AG09319 (cell line): ENCODE measurements at regions not wholly inside any gene's neighbourhood (a gene's known extent, or its start where the extent isn't known, plus 50 kb on each side); places are given as distances from the start of the nearest gene placed in this dataset.

Source experiments
- DNase-seq: peaks from one replicate; pipeline ENCODE4 v3.0.0-alpha.2; 2010; ENCODE audit warnings: low read depth; ENCODE audit errors: extremely low read depth
- TF ChIP-seq, protein P1 (sequence below): IDR thresholded peaks from 2 replicates; pipeline ENCODE4 v1.5.1; 2011; ENCODE audit warnings: low read depth, mild to moderate bottlenecking, inconsistent platforms, low read length, moderate library complexity

DNA sequence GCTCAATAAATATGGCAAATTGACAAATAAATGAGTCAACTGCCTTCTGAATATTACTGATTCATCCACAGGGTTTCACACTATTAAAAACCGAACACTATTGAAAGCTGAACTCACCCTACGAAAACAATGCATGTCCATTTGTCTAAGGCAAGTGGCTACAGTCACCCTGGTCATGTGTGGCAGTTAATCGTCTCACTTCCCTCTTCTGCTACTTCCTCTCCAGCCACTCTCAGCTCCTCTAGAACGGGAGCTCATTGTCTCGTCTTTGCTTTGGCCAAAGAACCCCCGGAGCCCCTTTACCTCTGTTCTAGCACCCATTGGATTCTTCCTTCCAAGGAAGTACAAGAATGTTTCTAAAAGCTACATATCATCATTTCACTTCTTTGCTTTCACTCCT is 74.4 kb upstream of the ZNF599 start:
- TF ChIP-seq, protein P1, sequence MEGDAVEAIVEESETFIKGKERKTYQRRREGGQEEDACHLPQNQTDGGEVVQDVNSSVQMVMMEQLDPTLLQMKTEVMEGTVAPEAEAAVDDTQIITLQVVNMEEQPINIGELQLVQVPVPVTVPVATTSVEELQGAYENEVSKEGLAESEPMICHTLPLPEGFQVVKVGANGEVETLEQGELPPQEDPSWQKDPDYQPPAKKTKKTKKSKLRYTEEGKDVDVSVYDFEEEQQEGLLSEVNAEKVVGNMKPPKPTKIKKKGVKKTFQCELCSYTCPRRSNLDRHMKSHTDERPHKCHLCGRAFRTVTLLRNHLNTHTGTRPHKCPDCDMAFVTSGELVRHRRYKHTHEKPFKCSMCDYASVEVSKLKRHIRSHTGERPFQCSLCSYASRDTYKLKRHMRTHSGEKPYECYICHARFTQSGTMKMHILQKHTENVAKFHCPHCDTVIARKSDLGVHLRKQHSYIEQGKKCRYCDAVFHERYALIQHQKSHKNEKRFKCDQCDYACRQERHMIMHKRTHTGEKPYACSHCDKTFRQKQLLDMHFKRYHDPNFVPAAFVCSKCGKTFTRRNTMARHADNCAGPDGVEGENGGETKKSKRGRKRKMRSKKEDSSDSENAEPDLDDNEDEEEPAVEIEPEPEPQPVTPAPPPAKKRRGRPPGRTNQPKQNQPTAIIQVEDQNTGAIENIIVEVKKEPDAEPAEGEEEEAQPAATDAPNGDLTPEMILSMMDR, result no peak
- no peak for DNase-seq

DNA sequence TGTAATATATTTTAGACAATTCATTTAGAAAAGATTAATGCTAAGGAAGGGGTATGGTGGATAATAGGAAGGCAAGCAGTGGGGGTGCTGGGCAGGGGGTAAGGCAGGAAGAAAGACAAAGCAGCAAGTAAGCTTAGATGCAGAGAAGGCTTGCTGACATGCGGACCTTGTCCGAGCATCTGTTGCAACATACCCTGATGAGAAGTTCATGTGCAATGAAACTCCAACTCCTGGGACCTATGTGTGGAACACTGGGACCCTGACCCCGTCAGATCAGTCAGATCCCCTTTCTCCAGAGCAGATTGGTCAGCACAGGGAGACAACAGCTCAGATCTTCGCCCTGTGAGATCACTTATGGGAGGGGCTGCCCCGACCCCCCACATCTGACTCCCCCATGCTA is 71.3 kb upstream of the ZNF599 start:
- TF ChIP-seq, protein P1, result no peak
- DNase-seq, result no peak

DNA sequence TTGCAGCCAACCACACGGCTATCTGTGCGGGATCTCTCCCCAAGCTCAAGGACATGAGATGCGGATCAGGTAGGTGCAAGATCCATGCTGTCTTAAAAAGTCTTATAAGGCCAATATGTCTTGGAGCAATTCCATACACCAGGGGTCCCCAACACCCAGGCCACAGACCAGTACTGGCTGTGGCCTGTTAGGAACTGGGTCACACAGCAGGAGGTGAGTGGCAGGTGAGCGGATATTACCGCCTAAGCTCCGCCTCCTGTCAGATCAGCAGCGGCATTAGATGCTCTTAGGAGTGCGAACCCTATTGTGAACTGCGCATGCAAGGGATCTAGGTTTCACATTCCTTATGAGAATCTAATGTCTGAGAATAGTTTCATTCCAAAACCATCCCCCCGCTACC is 68.8 kb upstream of the ZNF599 start:
- no peak for DNase-seq
- TF ChIP-seq, protein P1, result no peak

DNA sequence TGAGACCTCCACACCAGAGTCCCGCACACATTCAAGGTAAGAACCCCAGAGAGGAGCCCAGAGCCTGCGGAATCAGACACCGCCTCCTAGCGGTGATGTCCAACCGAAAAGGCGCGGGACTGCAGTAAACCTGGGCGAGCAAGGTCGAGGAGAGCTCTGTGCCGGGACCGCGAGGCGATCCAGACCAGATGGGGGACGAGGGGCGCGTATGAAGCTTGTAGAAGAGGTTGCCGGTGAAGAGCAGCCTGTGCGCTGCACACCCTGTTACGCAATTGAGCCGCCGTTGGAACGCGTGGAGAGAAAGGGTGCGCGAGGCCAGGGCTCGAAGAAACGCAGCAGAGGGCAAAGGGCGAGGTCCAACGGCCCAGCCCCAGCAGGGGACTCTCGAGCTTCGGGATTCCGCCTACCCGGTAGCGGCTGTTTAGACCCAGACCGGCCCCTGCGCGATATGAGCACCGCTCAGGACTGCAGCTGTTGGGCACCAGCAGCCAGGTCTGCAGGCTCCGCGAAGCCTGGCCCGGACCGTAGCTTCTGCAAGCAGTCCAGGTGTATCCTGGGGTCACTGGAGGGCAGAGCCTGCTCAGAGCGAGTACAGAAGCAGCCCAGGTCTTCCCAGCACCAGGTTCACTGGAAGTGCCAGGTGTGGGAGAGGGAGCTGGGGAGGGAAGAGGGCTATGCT is 65.9 kb upstream of the ZNF599 start:
- TF ChIP-seq, protein P1, result peak; percentile 26
- no peak for DNase-seq

DNA sequence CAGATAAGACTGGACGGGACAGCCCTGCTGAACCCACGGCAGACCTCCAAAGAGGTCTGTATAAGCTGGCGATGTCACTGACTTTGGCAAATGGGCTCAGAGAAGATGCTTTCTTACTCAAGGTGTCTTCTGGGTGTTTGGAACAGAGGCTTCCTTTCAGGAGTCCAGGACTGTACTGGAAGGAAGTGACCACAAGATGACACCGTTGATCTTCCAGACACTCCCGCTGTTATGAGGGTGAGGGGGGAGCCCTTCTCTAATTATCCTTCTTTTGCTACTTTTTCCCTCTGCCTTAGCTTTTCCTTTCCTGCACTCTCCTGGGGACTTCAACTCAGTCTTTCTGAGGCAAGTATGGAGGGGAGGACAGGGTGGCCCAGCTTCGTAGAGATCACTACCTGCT is 65.2 kb upstream of the ZNF599 start:
- TF ChIP-seq, protein P1, result no peak
- DNase-seq, result no peak

DNA sequence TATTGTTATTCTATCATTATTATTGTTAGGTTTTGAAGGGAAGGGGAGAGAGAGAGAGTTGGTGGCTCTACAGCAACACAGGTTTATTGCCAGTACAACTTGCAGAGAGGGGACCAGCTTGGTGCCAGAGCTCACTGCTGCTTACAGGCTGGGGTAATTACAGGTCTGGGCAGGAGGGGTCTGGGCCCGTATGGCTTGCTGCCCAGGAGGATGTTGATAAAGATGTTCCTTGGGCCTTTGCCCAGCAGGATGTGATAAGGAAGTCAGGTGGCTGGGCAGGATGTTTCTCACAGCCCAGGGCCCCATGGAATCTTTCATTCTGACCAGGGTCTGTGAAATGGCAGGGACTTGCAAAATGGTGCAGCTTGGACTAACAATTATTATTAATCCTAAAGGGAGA is 64.2 kb upstream of the ZNF599 start:
- TF ChIP-seq, protein P1, result no peak

DNA sequence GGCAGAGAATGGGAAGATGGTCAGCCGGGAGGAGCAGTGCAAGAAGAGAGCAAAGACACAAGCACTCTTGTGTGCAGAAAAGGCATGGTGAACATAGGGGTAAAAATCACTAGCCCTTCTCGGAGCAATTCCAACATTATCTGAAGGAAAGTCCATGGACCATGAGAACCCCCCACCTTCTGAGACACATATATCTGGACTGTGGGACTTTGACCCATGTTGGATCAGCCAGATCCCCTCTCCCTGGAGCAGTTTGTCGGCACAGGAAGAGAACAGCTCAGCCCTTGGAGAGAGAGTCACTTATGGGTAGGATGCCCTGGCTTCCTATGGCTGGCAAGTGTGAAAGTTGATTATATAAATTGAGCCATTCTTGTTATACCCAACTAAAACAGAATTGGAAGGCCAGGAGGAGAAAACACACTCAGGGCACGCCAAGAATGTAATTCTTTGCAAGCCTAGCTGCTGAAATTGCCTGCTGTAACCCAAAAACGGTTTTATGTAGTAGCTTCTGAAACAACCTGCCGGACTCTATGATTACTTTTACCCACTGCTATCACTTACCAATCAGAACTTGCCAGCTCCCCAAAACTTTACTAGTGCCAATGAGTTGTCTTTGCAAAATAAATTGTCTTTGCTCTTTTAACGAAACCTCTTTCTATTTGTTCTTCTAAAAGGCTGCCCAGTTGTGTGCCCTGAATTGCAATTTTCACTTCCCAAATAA is 62.8 kb upstream of the ZNF599 start:
- DNase-seq, result no peak
- TF ChIP-seq, protein P1, result no peak

More for the DNA sequence above, 64.2 kb upstream of the ZNF599 start:
- DNase-seq, result no peak
